Endothelial cell of umbilical vein (primary cell): ENCODE measurements at regions not wholly inside any gene's neighbourhood (a gene's known extent, or its start where the extent isn't known, plus 50 kb on each side); places are given as distances from the start of the nearest gene placed in this dataset.

Experiments used
- CTCF ChIP-seq, 2 donors: IDR thresholded peaks; 1 replicate in 1 of 2; 2 replicates in 1 of 2; pipeline ENCODE4 v1.5.1; 2011; ENCODE audit warnings: low read length in 2 of 2, mild to moderate bottlenecking in 2 of 2, moderate library complexity in 2 of 2, control low read depth in 1 of 2, inconsistent platforms in 1 of 2, low read depth in 1 of 2; ENCODE audit not compliant: insufficient read depth in 1 of 2; ENCODE audit errors: extremely low read depth in 1 of 2
- EZH2 ChIP-seq: IDR thresholded peaks from 2 replicates; pipeline ENCODE4 v1.6.1; 2012; ENCODE audit warnings: borderline replicate concordance, low read depth, mild to moderate bottlenecking, moderate library complexity, low read length, inconsistent platforms; ENCODE audit not compliant: severe bottlenecking
- POLR2A ChIP-seq: IDR thresholded peaks from 2 replicates; pipeline ENCODE4 v1.6.1; 2012; ENCODE audit warnings: low read depth, mild to moderate bottlenecking, control low read depth, low read length
- POLR2AphosphoS5 ChIP-seq: IDR thresholded peaks from 2 replicates; pipeline ENCODE4 v1.6.1; 2012; ENCODE audit warnings: low read depth, mild to moderate bottlenecking, control low read depth, low read length, moderate library complexity; ENCODE audit not compliant: insufficient read depth
- TF ChIP-seq, protein P1 (sequence below): IDR thresholded peaks from 2 replicates; pipeline ENCODE4 v1.6.1; 2011; ENCODE audit not compliant: insufficient read depth, insufficient read length

DNA sequence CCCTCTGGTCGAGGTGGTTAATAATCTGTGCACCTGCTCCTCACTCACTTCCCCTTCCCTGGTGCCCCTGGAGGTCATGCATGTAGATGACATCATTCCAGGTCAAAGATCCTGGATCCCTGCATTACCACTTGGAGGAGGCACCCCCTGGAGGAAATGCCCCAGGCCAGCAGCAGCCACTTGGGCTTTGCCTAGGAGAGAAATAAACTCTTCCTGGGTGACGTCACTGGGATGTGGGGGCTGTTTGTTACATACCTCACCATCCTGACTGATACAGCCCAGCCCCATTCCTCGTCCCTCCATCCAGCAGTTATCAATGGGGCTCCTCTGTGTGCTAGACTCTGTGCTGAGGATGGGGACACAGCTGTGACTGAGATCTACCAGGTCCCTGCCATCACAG, 433.6 kb downstream of the PTPRU start:
- TF ChIP-seq CTCF (IDR thresholded peaks at IDR 0.05; ENCODE audit: extremely low read depth in 1 of 2, insufficient read depth in 1 of 2, low read depth in 1 of 2, low read length in 2 of 2): no peak
- no peak for TF ChIP-seq EZH2
- no peak for TF ChIP-seq POLR2A
- TF ChIP-seq, protein P1, sequence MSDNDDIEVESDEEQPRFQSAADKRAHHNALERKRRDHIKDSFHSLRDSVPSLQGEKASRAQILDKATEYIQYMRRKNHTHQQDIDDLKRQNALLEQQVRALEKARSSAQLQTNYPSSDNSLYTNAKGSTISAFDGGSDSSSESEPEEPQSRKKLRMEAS: no peak
- no peak for TF ChIP-seq POLR2AphosphoS5
